Fibroblast of lung (primary cell): ENCODE measurements at regions not wholly inside any gene's neighbourhood (a gene's known extent, or its start where the extent isn't known, plus 50 kb on each side); places are given as distances from the start of the nearest gene placed in this dataset.

Experiments used
- DNase-seq, 2 donors: peaks; one replicate each; pipeline versions ENCODE4 v3.0.0 to v3.0.0-alpha.2; 2010; ENCODE audit warnings: low read depth in 2 of 2
- H2AFZ ChIP-seq: 2 replicates; pipeline ENCODE4 v1.5.1; 2012; ENCODE audit warnings: low read length, control low read depth, inconsistent platforms
- H3K27ac ChIP-seq: 2 replicates; pipeline ENCODE4 v1.5.1; 2011; ENCODE audit warnings: low read length, control low read depth; ENCODE audit not compliant: insufficient read depth
- H3K27me3 ChIP-seq: 2 replicates; pipeline ENCODE4 v1.5.1; 2011; ENCODE audit warnings: mild to moderate bottlenecking, low read length; ENCODE audit not compliant: control insufficient read depth, insufficient read depth
- H3K36me3 ChIP-seq: 2 replicates; pipeline ENCODE4 v1.5.1; 2011; ENCODE audit warnings: low read length; ENCODE audit not compliant: control insufficient read depth, insufficient read depth
- H3K4me1 ChIP-seq: 2 replicates; pipeline ENCODE4 v1.5.1; 2011; ENCODE audit warnings: low read length; ENCODE audit not compliant: control insufficient read depth, insufficient read depth; ENCODE audit errors: extremely low read depth
- H3K4me2 ChIP-seq: 2 replicates; pipeline ENCODE4 v1.5.1; 2011; ENCODE audit warnings: low read length, control low read depth; ENCODE audit not compliant: insufficient read depth; ENCODE audit errors: extremely low read depth
- H3K4me3 ChIP-seq, 4 experiments: fragments of 200-600 bp in 1 of 4; sonication (generic) in 1 of 4; replicated peaks in 1 of 4; 2 replicates each; pipeline ENCODE4 v1.5.1; 2011 to 2016; ENCODE audit warnings: low read length in 4 of 4, low read depth in 3 of 4, mild to moderate bottlenecking in 3 of 4, control low read depth in 2 of 4, inconsistent platforms in 1 of 4, mixed read lengths in 1 of 4; ENCODE audit not compliant: insufficient read depth in 1 of 4; ENCODE audit errors: control extremely low read depth in 1 of 4
- H3K79me2 ChIP-seq: 2 replicates; pipeline ENCODE4 v1.5.1; 2012; ENCODE audit warnings: mild to moderate bottlenecking, low read length, inconsistent platforms; ENCODE audit not compliant: control insufficient read depth, insufficient read depth
- H3K9ac ChIP-seq: 2 replicates; pipeline ENCODE4 v1.5.1; 2011; ENCODE audit warnings: mild to moderate bottlenecking, low read length, control low read depth; ENCODE audit not compliant: insufficient read depth
- H3K9me3 ChIP-seq: 2 replicates; pipeline ENCODE4 v1.5.1; 2012; ENCODE audit warnings: low read depth, low read length; ENCODE audit not compliant: control insufficient read depth, insufficient read depth
- H4K20me1 ChIP-seq: 2 replicates; pipeline ENCODE4 v1.5.1; 2011; ENCODE audit warnings: low read length; ENCODE audit not compliant: control insufficient read depth, insufficient read depth; ENCODE audit errors: extremely low read depth
- EZH2 ChIP-seq: IDR thresholded peaks from 2 replicates; pipeline ENCODE4 v1.5.1; 2012; ENCODE audit warnings: low read length, control low read depth, mild to moderate bottlenecking; ENCODE audit errors: missing control alignments
- TF ChIP-seq, protein P1 (sequence below), 2 donors: IDR thresholded peaks in 1 of 2; conservative IDR thresholded peaks in 1 of 2; 1 replicate in 1 of 2; 2 replicates in 1 of 2; pipeline ENCODE4 v1.5.1; 2011 to 2012; ENCODE audit warnings: low read length in 2 of 2, control low read depth in 1 of 2, inconsistent platforms in 1 of 2, low read depth in 1 of 2, mild to moderate bottlenecking in 1 of 2

DNA sequence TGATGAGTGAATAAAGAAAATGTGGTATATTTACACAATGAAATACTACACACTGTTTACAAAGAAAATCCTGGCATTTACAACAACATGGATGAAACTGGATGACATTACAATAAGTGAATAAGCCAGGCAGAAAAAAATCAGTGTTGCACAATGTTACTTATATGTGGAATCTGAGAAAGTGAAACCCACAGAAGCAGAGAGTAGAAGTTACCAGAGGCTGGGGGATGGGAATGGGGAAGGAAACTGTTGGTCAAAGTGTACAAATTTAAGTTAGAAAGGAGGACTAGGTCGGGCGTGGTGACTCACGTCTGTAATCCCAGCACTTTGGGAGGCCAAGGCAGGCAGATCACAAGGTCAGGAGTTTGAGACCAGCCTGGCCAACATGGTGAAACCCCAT is 538.5 kb upstream of the MKI67 start:
- Histone ChIP-seq H3K9me3 (no peaks in the 10 kb centered on the region), H3K27ac (no peak overlapping the region), H3K9ac (no peak overlapping the region), H3K4me1 (no peaks in the 10 kb centered on the region), H4K20me1 (no peaks in the 10 kb centered on the region), H3K36me3 (no peaks in the 10 kb centered on the region), H2AFZ (no peak overlapping the region), H3K4me3 (no peak overlapping the region), H3K4me2 (no peak overlapping the region), H3K79me2 (no peaks in the 10 kb centered on the region), H3K27me3 (no peaks in the 10 kb centered on the region)
- no peak for DNase-seq
- TF ChIP-seq, protein P1, sequence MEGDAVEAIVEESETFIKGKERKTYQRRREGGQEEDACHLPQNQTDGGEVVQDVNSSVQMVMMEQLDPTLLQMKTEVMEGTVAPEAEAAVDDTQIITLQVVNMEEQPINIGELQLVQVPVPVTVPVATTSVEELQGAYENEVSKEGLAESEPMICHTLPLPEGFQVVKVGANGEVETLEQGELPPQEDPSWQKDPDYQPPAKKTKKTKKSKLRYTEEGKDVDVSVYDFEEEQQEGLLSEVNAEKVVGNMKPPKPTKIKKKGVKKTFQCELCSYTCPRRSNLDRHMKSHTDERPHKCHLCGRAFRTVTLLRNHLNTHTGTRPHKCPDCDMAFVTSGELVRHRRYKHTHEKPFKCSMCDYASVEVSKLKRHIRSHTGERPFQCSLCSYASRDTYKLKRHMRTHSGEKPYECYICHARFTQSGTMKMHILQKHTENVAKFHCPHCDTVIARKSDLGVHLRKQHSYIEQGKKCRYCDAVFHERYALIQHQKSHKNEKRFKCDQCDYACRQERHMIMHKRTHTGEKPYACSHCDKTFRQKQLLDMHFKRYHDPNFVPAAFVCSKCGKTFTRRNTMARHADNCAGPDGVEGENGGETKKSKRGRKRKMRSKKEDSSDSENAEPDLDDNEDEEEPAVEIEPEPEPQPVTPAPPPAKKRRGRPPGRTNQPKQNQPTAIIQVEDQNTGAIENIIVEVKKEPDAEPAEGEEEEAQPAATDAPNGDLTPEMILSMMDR (conservative IDR thresholded peaks at IDR 0.05 in 1 of 2, IDR thresholded peaks at IDR 0.05 in 1 of 2; ENCODE audit: low read depth in 1 of 2, low read length in 2 of 2) = no peak
- no peak for TF ChIP-seq EZH2

- H3K4me2 ChIP-seq = no peak overlapping the region
- no peak overlapping the region for H3K4me3 ChIP-seq
- H2AFZ ChIP-seq = no peak overlapping the region
- H3K4me1 ChIP-seq = no peaks in the 10 kb centered on the region
- H3K36me3 ChIP-seq = no peaks in the 10 kb centered on the region
- DNase-seq = no peak
- no peaks in the 10 kb centered on the region for H3K9me3 ChIP-seq
- no peaks in the 10 kb centered on the region for H3K27me3 ChIP-seq
- H4K20me1 ChIP-seq = no peaks in the 10 kb centered on the region
- H3K9ac ChIP-seq = no peak overlapping the region
- no peak overlapping the region for H3K27ac ChIP-seq
- no peaks in the 10 kb centered on the region for H3K79me2 ChIP-seq
- TF ChIP-seq, protein P1 (conservative IDR thresholded peaks at IDR 0.05 in 1 of 2, IDR thresholded peaks at IDR 0.05 in 1 of 2; ENCODE audit: low read depth in 1 of 2, low read length in 2 of 2) = no peak
- TF ChIP-seq EZH2 = no peak
These were observed 549.2 kb upstream of the MKI67 start for GRCh38 chr10:128675405-128675804.

- no peak overlapping the region for H3K9ac ChIP-seq
- no peaks in the 10 kb centered on the region for H3K9me3 ChIP-seq
- no peaks in the 10 kb centered on the region for H3K36me3 ChIP-seq
- H3K27me3 ChIP-seq = no peaks in the 10 kb centered on the region
- no peaks in the 10 kb centered on the region for H3K79me2 ChIP-seq
- H3K4me1 ChIP-seq = no peaks in the 10 kb centered on the region
- H3K4me3 ChIP-seq = no peak overlapping the region
- no peak for DNase-seq
- no peak overlapping the region for H3K27ac ChIP-seq
- H3K4me2 ChIP-seq = no peak overlapping the region
- TF ChIP-seq, protein P1 (conservative IDR thresholded peaks at IDR 0.05 in 1 of 2, IDR thresholded peaks at IDR 0.05 in 1 of 2; ENCODE audit: low read depth in 1 of 2, low read length in 2 of 2) = no peak
- no peak for TF ChIP-seq EZH2
- H2AFZ ChIP-seq = no peak overlapping the region
- H4K20me1 ChIP-seq = no peaks in the 10 kb centered on the region
These were observed 553.9 kb upstream of the MKI67 start for GRCh38 chr10:128680116-128680515.
